HuH-7 (cell line): ENCODE measurements at regions not wholly inside any gene's neighbourhood (a gene's known extent, or its start where the extent isn't known, plus 50 kb on each side); places are given as distances from the start of the nearest gene placed in this dataset.

ENCODE experiments used
- DNase-seq: peaks from one replicate; pipeline ENCODE4 v3.0.0; 2011; ENCODE audit warnings: low spot score

- no peak for DNase-seq
Observed at GRCh38 chr4:38189445-38189844, 229.2 kb downstream of the PTTG2 start.

DNA sequence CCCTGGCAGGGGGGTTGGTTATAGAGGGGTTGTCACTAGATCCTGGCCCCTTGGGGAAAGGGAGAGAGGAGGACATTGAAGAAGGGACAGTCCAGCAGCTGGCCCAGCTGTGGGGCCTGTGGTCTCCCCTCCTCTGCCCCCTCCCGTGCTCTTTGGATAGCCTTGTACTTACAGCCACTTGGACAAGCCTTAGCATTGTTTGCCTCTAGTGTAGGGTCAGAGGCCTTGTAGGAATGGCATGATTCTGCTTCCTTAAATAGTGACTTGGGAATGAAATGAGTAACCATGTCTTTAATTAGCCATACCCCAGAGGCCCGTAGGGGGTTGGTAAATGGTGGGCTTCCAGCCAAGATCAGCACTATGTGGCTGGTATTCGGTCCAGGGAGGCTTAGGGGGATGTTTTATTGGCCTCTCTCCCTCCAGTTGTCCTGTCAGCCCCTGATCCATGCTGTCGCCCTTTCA lies 230.6 kb downstream of the PTTG2 start:
- DNase-seq, result no peak

DNA sequence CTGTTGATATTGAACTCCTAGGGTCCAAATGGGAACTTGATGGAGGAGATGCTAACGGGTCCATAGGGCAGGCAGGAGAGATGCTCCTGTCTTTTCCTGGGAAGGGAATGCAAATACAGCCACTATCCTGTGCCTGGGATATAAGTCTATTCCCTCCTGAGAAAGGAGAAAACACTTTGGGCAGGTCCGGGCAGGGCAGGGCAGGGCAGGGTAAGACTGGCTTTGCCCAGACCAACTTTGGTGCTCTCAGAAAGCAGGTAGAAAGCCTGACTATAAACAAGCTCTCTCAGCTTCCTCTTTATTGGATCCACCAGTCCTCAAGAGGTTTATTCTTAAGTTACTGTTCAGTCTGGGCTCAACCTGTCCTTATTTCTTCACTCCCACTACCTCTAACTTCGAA lies 232.3 kb downstream of the PTTG2 start:
- DNase-seq, result no peak

GRCh38 chr4:38193236-38193863 lies 233.2 kb downstream of the PTTG2 start:
- DNase-seq, result no peak

DNA sequence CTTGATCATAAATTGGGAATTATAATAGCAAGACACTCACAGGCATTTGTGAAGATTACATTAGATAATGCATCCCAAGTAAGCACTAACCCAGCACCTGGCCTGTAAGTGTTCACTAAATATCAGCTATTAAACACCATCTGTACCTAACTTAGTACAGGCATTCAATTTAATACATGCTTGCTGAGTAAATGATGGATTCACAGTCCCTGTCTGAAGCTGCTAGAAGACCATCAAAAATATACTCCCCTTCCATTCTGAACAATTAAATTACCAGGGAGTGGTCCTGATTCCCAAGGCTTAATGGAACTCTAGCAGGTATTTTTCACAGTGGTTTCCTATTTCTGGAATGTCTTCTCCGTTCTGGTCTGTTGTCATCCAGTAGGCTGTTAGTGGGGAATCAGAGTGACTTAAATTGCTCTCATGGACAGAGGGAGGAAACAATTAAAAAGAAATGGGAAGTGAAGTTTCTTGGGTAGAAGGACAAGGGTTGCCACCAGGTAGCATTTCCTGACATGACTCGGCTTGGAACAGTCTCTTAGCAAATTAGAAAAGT lies 233.9 kb downstream of the PTTG2 start:
- DNase-seq, result no peak

GRCh38 chr4:38195486-38195885 lies 235.3 kb downstream of the PTTG2 start:
- DNase-seq, result no peak

- DNase-seq, result no peak
Observed at GRCh38 chr4:38195911-38196310, 235.7 kb downstream of the PTTG2 start.

DNA sequence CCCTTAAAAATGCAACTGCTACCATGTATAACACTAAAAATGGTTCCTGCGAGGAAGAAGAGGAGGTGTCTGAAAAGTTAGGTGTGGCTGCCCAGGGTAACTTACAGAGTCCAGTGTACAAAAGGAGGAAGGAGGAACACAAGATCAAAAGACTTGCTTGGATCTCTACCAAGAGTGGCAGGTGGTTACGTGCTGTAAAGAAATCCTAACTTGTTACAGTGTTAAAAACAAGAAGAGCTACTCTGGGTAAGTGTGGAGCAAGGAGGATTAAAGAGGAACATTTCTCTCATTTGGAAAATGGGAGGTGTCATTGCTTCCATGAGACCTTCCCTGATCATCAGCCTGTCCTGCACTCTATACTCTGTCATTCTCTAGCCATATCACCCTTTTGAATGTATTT lies 242.0 kb downstream of the PTTG2 start:
- DNase-seq, result no peak

DNA sequence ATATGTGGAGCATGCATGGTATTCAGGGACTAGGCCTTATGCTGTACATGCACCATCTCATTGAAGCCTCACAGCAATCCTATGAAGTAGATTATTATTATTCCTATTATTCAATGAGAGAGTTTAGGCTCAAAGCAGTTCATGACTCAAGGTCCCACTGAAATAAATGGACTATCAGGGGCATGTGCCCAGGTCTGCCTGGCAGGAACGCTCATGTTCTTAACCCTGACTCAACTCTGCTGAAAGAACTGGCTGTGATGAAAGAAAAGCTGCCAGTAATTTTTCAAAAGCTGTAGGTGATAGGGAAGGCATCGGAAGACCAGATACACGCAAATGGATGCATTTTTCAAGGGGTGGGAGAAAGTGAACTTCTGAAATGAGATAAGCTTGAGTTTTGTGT lies 243.4 kb downstream of the PTTG2 start:
- DNase-seq, result no peak

DNA sequence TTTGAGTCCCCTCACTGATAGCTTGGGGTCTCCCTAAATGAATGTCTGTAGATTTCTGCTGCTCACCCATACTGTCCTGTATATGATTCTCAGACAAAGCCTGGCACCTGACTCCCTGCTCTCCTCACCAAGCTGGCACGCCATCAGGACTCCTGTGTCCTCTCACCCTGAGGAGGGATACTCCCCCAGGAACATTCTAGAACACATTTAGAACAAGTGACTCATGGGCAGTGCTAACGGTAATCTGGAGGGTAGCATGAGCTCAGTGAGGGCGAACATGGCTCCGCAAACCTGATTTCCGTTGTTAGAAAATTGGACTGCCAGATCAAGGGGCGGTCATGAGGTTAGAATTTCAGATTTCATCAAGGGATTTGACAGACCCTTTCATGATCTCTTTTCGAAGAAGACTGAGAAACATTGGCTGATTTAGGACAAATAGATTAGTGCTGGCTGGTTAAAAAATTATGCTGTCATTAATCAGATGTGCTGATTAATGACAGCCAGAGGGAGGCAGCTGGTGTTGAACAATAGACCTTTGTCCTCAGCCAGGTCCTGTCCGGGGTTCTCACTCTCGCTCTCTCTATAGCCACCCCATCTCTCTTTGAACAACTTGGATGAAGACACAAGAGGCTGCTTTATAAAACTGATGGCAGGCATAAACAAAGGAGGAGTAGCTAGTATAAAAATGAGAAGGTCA lies 244.3 kb downstream of the PTTG2 start:
- no peak for DNase-seq

- DNase-seq, result no peak
Observed at GRCh38 chr4:38205261-38205660, 245.1 kb downstream of the PTTG2 start.

DNA sequence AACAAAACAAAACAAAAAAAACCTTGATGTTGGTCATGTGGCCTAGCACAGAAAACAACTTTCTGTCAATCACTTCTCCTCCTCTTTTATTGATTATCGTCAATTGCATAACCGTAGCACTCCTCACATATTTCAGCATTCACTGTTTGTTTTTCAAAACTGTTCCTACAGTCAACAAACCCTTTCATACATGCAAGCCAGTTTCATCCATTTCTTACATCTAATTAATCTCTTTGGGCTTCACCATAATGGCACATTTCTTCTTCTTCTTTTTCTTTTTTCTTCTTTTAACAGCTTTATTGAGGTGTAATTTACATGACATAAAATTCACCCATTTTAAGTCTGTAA lies 246.9 kb downstream of the PTTG2 start:
- DNase-seq, result no peak

GRCh38 chr4:38209654-38210053 lies 249.5 kb downstream of the PTTG2 start:
- peak; percentile 31 for DNase-seq

- DNase-seq, result no peak
Observed at GRCh38 chr4:38210396-38211114, 250.4 kb downstream of the PTTG2 start.

- no peak for DNase-seq
Observed at GRCh38 chr4:38211885-38212284, 251.7 kb downstream of the PTTG2 start.

DNA sequence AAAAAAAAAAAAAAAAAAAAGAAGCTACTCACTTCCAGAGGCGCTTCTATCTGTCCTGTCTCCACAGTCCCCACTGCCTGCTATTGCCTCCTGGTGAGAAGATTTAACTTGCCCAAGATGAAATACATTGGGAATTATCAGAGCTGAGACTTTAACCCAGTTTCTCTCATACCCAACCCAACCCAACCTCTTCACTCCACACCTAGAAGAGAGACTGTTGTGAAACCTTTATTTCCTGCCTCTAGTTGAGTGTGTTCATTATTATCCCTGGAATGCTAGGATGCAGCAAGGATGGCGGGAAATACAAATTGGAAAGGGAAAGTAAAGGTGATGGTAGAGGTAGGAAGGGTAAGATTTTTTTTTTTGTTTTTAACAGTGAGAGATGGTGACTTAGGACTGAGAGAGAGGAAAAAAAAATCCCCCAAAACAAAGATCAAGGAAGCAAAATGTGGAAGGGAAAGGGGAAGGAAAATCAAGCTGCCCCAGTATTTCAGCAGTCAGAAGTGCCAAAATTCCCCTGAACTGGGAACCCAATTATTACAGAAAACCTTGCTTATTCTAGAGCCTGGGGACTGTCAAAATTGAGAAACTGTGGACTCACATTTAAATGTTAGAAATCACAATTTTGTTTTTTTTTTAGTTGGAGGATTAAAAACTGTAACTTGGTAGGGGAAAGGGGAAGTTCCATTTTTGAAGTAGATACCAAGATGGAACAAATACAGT lies 253.0 kb downstream of the PTTG2 start:
- DNase-seq, result no peak

DNA sequence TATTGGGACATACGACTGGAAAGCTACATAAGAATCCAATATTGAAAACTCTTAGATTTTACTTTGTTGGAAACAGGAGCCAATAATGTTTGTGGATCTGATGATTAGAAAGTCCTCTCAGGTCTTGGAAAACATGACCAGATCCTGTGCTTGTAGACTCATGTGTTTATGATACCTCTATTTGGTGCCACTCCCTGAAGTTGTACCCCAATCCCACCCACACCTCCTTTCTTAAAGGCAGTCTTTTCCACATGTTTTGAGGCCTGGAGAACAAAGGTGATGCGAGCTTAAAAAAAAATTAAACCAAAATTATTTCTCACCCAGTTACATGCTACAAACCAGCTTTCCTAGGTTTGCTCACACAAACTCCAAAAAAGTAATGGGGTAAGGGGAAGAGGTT lies 262.7 kb downstream of the PTTG2 start:
- no peak for DNase-seq

- no peak for DNase-seq
Observed at GRCh38 chr4:38223306-38223705, 263.1 kb downstream of the PTTG2 start.

DNA sequence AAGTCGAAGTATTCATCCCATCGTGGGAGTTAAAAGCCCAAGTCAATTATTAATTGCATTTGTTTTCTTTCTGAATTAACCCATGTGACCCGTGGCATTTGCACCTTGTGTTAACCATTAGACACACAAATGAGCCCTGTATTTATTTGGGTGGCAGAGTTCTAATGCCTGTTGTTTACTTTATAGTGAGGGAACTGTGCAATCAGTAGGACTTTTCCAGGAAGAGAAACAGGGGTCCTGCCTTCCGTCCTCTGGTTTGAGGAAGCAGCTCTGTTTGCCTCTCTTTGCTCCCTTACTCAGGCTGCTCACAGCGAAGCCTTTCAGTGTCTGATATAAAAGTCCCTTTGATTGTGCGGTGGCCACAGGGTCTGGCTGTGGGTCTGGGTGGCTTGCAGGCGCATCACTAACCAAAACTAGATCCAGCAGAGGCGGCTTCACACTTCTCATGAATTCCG lies 263.6 kb downstream of the PTTG2 start:
- DNase-seq, result peak; percentile 31

- DNase-seq, result no peak
Observed at GRCh38 chr4:38224850-38225249, 264.7 kb downstream of the PTTG2 start.

- DNase-seq, result no peak
Observed at GRCh38 chr4:38226170-38226569, 266.0 kb downstream of the PTTG2 start.

GRCh38 chr4:38230121-38230801 lies 270.1 kb downstream of the PTTG2 start:
- peak; percentile 73 for DNase-seq
